Liver (tissue), 8 donors: ENCODE measurements at regions not wholly inside any gene's neighbourhood (a gene's known extent, or its start where the extent isn't known, plus 50 kb on each side); places are given as distances from the start of the nearest gene placed in this dataset.

Experiments used
- DNase-seq: peaks from one replicate; pipeline ENCODE4 v3.0.0-alpha.2; 2017; ENCODE audit warnings: low spot score
- H3K27ac ChIP-seq, 2 donors: one replicate each; pipeline ENCODE4 v1.7.0; 2013; ENCODE audit warnings: inconsistent platforms in 2 of 2, low read length in 2 of 2, control low read depth in 1 of 2, low read depth in 1 of 2, mild to moderate bottlenecking in 1 of 2
- H3K27me3 ChIP-seq, 4 donors: one replicate each; pipeline versions ENCODE4 v1.6.1 to v1.7.0; 2013; ENCODE audit warnings: low read length in 3 of 4, inconsistent platforms in 1 of 4, mild to moderate bottlenecking in 1 of 4, moderate library complexity in 1 of 4; ENCODE audit not compliant: control insufficient read depth in 4 of 4, insufficient read depth in 4 of 4
- H3K36me3 ChIP-seq, 4 donors: one replicate each; pipeline versions ENCODE4 v1.6.1 to v1.7.0; 2013; ENCODE audit warnings: low read length in 3 of 4, mild to moderate bottlenecking in 3 of 4, low read depth in 1 of 4, moderate library complexity in 1 of 4; ENCODE audit not compliant: control insufficient read depth in 4 of 4, insufficient read depth in 3 of 4
- H3K4me1 ChIP-seq, 4 donors: one replicate each; pipeline versions ENCODE4 v1.6.1 to v1.7.0; 2013; ENCODE audit warnings: low read length in 3 of 4, mild to moderate bottlenecking in 3 of 4, moderate library complexity in 1 of 4; ENCODE audit not compliant: control insufficient read depth in 4 of 4, insufficient read depth in 4 of 4
- H3K4me3 ChIP-seq, 3 donors: one replicate each; pipeline versions ENCODE4 v1.6.1 to v1.7.0; 2013; ENCODE audit warnings: low read length in 3 of 3, control low read depth in 1 of 3, low read depth in 1 of 3, mild to moderate bottlenecking in 1 of 3
- H3K9ac ChIP-seq, 2 donors: one replicate each; pipeline ENCODE4 v1.7.0; 2013; ENCODE audit warnings: low read length in 2 of 2, mild to moderate bottlenecking in 2 of 2, moderate library complexity in 2 of 2, control low read depth in 1 of 2, low read depth in 1 of 2
- H3K9me3 ChIP-seq, 4 donors: one replicate each; pipeline versions ENCODE4 v1.6.1 to v1.7.0; 2013; ENCODE audit warnings: low read length in 3 of 4; ENCODE audit not compliant: control insufficient read depth in 4 of 4
- CTCF ChIP-seq: fragments of 150-350 bp; IDR thresholded peaks from 2 replicates; pipeline ENCODE4 v1.5.1; 2017; ENCODE audit warnings: improper control_type of control experiment, low read depth, low read length; ENCODE audit not compliant: missing input control
- EGR1 ChIP-seq, 2 donors: IDR thresholded peaks; 2 replicates each; pipeline ENCODE4 v1.6.1; 2016 to 2018; ENCODE audit warnings: antibody characterized with exemption in 2 of 2, low read depth in 2 of 2
- FOXA1 ChIP-seq: IDR thresholded peaks from 2 replicates; pipeline ENCODE4 v1.6.1; 2016; ENCODE audit warnings: antibody characterized with exemption
- FOXA2 ChIP-seq: IDR thresholded peaks from 2 replicates; pipeline ENCODE4 v1.6.1; 2016; ENCODE audit warnings: antibody characterized with exemption
- GABPA ChIP-seq, 2 donors: IDR thresholded peaks in 1 of 2; conservative IDR thresholded peaks in 1 of 2; 2 replicates each; pipeline ENCODE4 v1.6.1; 2016; ENCODE audit warnings: antibody characterized with exemption in 2 of 2, mild to moderate bottlenecking in 1 of 2, moderate library complexity in 1 of 2
- HNF4A ChIP-seq, 2 donors: conservative IDR thresholded peaks; 2 replicates each; pipeline ENCODE4 v1.6.1; 2016; ENCODE audit warnings: antibody characterized with exemption in 2 of 2, mild to moderate bottlenecking in 2 of 2
- HNF4G ChIP-seq: IDR thresholded peaks from 2 replicates; pipeline ENCODE4 v1.6.1; 2016; ENCODE audit warnings: antibody characterized with exemption
- JUND ChIP-seq, 2 donors: IDR thresholded peaks; 2 replicates each; pipeline ENCODE4 v1.6.1; 2016; ENCODE audit warnings: antibody characterized with exemption in 2 of 2
- RAD21 ChIP-seq, 2 donors: IDR thresholded peaks; 2 replicates each; pipeline ENCODE4 v1.6.1; 2016; ENCODE audit warnings: antibody characterized with exemption in 2 of 2, mild to moderate bottlenecking in 2 of 2
- REST ChIP-seq: IDR thresholded peaks from 2 replicates; pipeline ENCODE4 v1.6.1; 2016; ENCODE audit warnings: antibody characterized with exemption, mild to moderate bottlenecking
- SP1 ChIP-seq: IDR thresholded peaks from 2 replicates; pipeline ENCODE4 v1.6.1; 2018; ENCODE audit warnings: antibody characterized with exemption, mild to moderate bottlenecking
- TAF1 ChIP-seq: conservative IDR thresholded peaks from 2 replicates; pipeline ENCODE4 v1.6.1; 2016; ENCODE audit warnings: antibody characterized with exemption, mild to moderate bottlenecking
- YY1 ChIP-seq: IDR thresholded peaks from 2 replicates; pipeline ENCODE4 v1.6.1; 2016; ENCODE audit warnings: antibody characterized with exemption, mild to moderate bottlenecking
- ZBTB33 ChIP-seq: IDR thresholded peaks from 2 replicates; pipeline ENCODE4 v1.6.1; 2016; ENCODE audit warnings: antibody characterized with exemption
- WGBS: extraction: QIAGEN DNeasy Blood & Tissue Kit; methylation state at CpG from one replicate; pipeline ENCODE4 v1.1.7; 2013; 5-methylcytosine and 5-hydroxymethylcytosine counted together
- TF ChIP-seq, protein P1 (sequence below): IDR thresholded peaks from 2 replicates; pipeline ENCODE4 v1.6.1; 2016; ENCODE audit warnings: antibody characterized with exemption
- donor health status: healthy.
- donor health status: healthy.
- donor health status: healthy.
- donor health status: healthy.
- donor health status: healthy.

DNA sequence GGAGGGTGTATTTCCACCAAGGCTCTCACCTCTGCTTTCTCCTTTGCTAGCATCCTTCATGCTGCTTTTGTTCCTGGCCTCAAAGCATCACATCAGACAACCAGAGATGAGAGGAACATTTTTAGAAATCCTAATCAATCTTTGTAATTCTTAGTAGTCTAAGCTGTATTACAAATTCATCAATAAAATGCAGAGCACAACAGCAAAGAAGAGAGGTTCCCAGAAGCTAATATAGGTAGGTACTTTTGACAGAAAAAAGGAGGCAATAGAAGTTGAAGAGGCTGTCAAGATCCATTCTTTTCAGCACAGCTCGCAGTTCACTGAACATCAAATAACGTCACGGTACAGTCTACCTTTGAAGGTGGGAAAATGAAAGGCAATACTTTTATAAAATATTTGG is 265.2 kb upstream of the SYT1 start:
- H3K27me3 ChIP-seq: no peaks in the 10 kb centered on the region
- no peak for TF ChIP-seq YY1
- TF ChIP-seq SP1: no peak
- TF ChIP-seq, protein P1, sequence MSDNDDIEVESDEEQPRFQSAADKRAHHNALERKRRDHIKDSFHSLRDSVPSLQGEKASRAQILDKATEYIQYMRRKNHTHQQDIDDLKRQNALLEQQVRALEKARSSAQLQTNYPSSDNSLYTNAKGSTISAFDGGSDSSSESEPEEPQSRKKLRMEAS: no peak
- TF ChIP-seq GABPA (IDR thresholded peaks at IDR 0.05 in 1 of 2, conservative IDR thresholded peaks at IDR 0.05 in 1 of 2): no peak
- TF ChIP-seq RAD21 (IDR thresholded peaks at IDR 0.05): no peak
- no peak for TF ChIP-seq JUND (IDR thresholded peaks at IDR 0.05)
- no peak for TF ChIP-seq HNF4A (conservative IDR thresholded peaks at IDR 0.05)
- TF ChIP-seq CTCF: no peak
- no peak for TF ChIP-seq ZBTB33
- TF ChIP-seq TAF1: no peak
- TF ChIP-seq FOXA1: no peak
- H3K4me1 ChIP-seq: no peaks in the 10 kb centered on the region
- WGBS: 74% methylated on average over 3 of the region's 3 CpGs
- H3K9ac ChIP-seq: no peak overlapping the region
- no peak overlapping the region for H3K4me3 ChIP-seq
- no peaks in the 10 kb centered on the region for H3K36me3 ChIP-seq
- peaks cover 0 to 7% (median 4%) of the 10 kb centered on the region in 4 donors for H3K9me3 ChIP-seq
- DNase-seq: no peak
- no peak overlapping the region for H3K27ac ChIP-seq

DNA sequence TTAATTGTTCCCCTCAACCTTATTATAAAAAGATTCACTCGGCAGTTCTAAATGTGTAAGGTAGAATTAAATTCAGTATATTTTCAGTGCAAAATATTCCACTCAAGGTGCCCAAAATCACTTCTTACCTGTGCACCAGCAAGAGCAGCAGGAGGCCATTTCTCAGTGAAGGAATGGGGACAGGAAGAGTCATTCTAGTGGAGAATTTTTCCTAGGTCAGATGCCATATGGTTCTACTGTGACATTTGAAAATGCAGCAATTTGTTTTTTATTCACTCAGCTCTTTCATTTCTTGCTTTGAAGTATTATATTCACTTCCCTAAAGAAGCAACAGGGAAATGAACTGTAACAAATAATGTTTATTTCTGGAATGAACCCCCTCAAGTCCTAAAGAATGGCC is 264.0 kb upstream of the SYT1 start:
- Histone ChIP-seq H3K4me1 (no peaks in the 10 kb centered on the region), H3K27me3 (no peaks in the 10 kb centered on the region), H3K27ac (no peak overlapping the region), H3K4me3 (no peak overlapping the region), H3K9ac (no peak overlapping the region), H3K9me3 (peaks cover 0 to 8% (median 4%) of the 10 kb centered on the region in 4 donors), H3K36me3 (no peaks in the 10 kb centered on the region)
- DNase-seq: no peak
- WGBS: 92% methylated on average over 1 of the region's 1 CpG
- TF ChIP-seq REST: no peak
- TF ChIP-seq EGR1 (IDR thresholded peaks at IDR 0.05; ENCODE audit: low read depth in 2 of 2): no peak
- TF ChIP-seq JUND (IDR thresholded peaks at IDR 0.05): no peak
- no peak for TF ChIP-seq FOXA1
- TF ChIP-seq RAD21 (IDR thresholded peaks at IDR 0.05): no peak
- no peak for TF ChIP-seq GABPA (IDR thresholded peaks at IDR 0.05 in 1 of 2, conservative IDR thresholded peaks at IDR 0.05 in 1 of 2)
- no peak for TF ChIP-seq FOXA2
- TF ChIP-seq TAF1: no peak
- no peak for TF ChIP-seq SP1
- TF ChIP-seq HNF4G: no peak
